ENCODE measurements at regions not wholly inside any gene's neighbourhood (a gene's known extent, or its start where the extent isn't known, plus 50 kb on each side); places are given as distances from the start of the nearest gene placed in this dataset.
"Not testable (repeated sequence)": the region's sequence is repeated elsewhere in the genome, so short reads cannot be mapped to it uniquely, and the experiment has no call there.

- no peak for TF ChIP-seq ETV6 (conservative IDR thresholded peaks at IDR 0.05 in 1 of 2, IDR thresholded peaks at IDR 0.05 in 1 of 2; ENCODE audit: borderline replicate concordance in 1 of 2, low read depth in 1 of 2)
Measured at GRCh38 chr10:23981520-23982309, 227.2 kb upstream of the KIAA1217 start (continued).

GRCh38 chr10:23984405-23984804 lies 224.5 kb upstream of the KIAA1217 start:
- H3K9ac ChIP-seq (ENCODE audit: control insufficient read depth, insufficient read depth, low read length); H3K4me1 ChIP-seq (ENCODE audit: control insufficient read depth, insufficient read depth, low read length); H3K4me3 ChIP-seq; H3K79me2 ChIP-seq (ENCODE audit: control insufficient read depth, insufficient read depth, low read length); H3K27ac ChIP-seq (ENCODE audit: control insufficient read depth, insufficient read depth); DNase-seq (ENCODE audit: low read depth, low spot score); FAIRE-seq; intact Hi-C loops (cut with micrococcal nuclease; ENCODE audit: unreplicated experiment); H3K36me3 ChIP-seq (ENCODE audit: control insufficient read depth in 2 of 2, insufficient read depth in 2 of 2, low read length in 1 of 2); H3K27me3 ChIP-seq (replicated peaks in 1 of 2; ENCODE audit: control insufficient read depth in 2 of 2, insufficient read depth in 2 of 2, low read length in 1 of 2); H4K20me1 ChIP-seq (ENCODE audit: control insufficient read depth, insufficient read depth); ATAC-seq; H2AFZ ChIP-seq (ENCODE audit: control insufficient read depth, low read depth, low read length); RAD21 ChIA-PET (ENCODE audit: unreplicated experiment); POLR2A ChIA-PET; H3K4me2 ChIP-seq (ENCODE audit: control insufficient read depth, insufficient read depth); H3K9me3 ChIP-seq (replicated peaks; ENCODE audit: control insufficient read depth, insufficient read depth, low read length); SMC1A ChIA-PET (ENCODE audit: uncharacterized antibody, unreplicated experiment); BruUV-seq (replicated peaks): not testable (repeated sequence)
- CTCF ChIA-PET: interaction anchor here (0.7 to 0.8 kb wide), 2 partner anchors 9 to 186 kb away, joined by 3 read pairs; no protein-coding TSS in a partner anchor
- WGBS (ENCODE audit: insufficient coverage, insufficient replicate concordance, low lambda C conversion rate, missing lambda C conversion rate): 0% methylated on average over 1 of the region's 1 CpG
- in situ Hi-C loops (cut with MboI): loop anchor here (5.0 kb wide), 1 partner anchor 378 kb away; no protein-coding TSS in a partner anchor

DNA sequence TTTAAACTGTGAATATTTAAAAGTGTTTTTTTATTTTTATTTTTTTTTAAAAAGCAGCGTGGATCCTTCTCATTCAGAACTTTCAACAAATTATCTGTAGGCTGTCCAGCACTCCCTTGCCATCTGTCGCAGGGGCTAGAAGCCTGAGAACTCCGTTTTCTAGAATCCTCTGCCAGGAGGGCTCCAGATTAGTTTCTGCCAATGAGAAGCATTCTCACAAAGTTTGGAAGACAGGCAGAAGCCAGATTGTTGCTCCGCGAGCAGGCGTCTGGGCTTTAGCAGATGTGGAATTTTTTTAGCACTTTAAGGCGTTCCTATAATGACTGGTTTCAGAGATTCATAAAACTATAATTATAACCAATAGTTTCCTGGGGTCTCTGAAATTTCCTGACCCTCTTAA lies 220.9 kb upstream of the KIAA1217 start:
- BruUV-seq (replicated peaks): no TSS peak
- H3K4me2 ChIP-seq (ENCODE audit: control insufficient read depth, insufficient read depth): no peak overlapping the region
- TF ChIP-seq, protein P1, sequence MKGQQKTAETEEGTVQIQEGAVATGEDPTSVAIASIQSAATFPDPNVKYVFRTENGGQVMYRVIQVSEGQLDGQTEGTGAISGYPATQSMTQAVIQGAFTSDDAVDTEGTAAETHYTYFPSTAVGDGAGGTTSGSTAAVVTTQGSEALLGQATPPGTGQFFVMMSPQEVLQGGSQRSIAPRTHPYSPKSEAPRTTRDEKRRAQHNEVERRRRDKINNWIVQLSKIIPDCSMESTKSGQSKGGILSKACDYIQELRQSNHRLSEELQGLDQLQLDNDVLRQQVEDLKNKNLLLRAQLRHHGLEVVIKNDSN (IDR thresholded peaks at IDR 0.05; ENCODE audit: borderline replicate concordance, extremely low read length, insufficient read depth, low read depth, low read length): no peak
- TF ChIP-seq KLF5 (IDR thresholded peaks at IDR 0.05; ENCODE audit: partially characterized antibody) (no peak), NFIC (IDR thresholded peaks at IDR 0.05; ENCODE audit: low read depth, low read length) (no peak), NR2C1 (IDR thresholded peaks at IDR 0.05) (no peak), SP1 (IDR thresholded peaks at IDR 0.05; ENCODE audit: low read depth, low read length) (no peak), CHD1 (IDR thresholded peaks at IDR 0.05; ENCODE audit: low read depth, low read length) (no peak), SUZ12 (IDR thresholded peaks at IDR 0.05; ENCODE audit: unreplicated experiment) (no peak), TCF3 (IDR thresholded peaks at IDR 0.05; ENCODE audit: borderline replicate concordance, insufficient read depth, low read depth, low read length) (no peak)
- TF ChIP-seq, protein P2, sequence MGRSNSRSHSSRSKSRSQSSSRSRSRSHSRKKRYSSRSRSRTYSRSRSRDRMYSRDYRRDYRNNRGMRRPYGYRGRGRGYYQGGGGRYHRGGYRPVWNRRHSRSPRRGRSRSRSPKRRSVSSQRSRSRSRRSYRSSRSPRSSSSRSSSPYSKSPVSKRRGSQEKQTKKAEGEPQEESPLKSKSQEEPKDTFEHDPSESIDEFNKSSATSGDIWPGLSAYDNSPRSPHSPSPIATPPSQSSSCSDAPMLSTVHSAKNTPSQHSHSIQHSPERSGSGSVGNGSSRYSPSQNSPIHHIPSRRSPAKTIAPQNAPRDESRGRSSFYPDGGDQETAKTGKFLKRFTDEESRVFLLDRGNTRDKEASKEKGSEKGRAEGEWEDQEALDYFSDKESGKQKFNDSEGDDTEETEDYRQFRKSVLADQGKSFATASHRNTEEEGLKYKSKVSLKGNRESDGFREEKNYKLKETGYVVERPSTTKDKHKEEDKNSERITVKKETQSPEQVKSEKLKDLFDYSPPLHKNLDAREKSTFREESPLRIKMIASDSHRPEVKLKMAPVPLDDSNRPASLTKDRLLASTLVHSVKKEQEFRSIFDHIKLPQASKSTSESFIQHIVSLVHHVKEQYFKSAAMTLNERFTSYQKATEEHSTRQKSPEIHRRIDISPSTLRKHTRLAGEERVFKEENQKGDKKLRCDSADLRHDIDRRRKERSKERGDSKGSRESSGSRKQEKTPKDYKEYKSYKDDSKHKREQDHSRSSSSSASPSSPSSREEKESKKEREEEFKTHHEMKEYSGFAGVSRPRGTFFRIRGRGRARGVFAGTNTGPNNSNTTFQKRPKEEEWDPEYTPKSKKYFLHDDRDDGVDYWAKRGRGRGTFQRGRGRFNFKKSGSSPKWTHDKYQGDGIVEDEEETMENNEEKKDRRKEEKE (IDR thresholded peaks at IDR 0.05): no peak
- H3K9ac ChIP-seq (ENCODE audit: control insufficient read depth, insufficient read depth, low read length): no peak overlapping the region
- RAD21 ChIA-PET (ENCODE audit: unreplicated experiment): no interaction called here
- in situ Hi-C loops (cut with MboI) (no loop called here), intact Hi-C loops (cut with micrococcal nuclease; ENCODE audit: unreplicated experiment) (no loop called here)
- no peaks in the 10 kb centered on the region for H3K36me3 ChIP-seq (ENCODE audit: control insufficient read depth in 2 of 2, insufficient read depth in 2 of 2, low read length in 1 of 2)
- ATAC-seq: no peak
- 55% methylated on average over 7 of the region's 7 CpGs for WGBS (ENCODE audit: insufficient coverage, insufficient replicate concordance, low lambda C conversion rate, missing lambda C conversion rate)
- H3K27ac ChIP-seq (ENCODE audit: control insufficient read depth, insufficient read depth): no peak overlapping the region
- H3K4me3 ChIP-seq: no peak overlapping the region
- DNase-seq (ENCODE audit: low read depth, low spot score): no peak
- no peak for FAIRE-seq
- no peaks in the 10 kb centered on the region for H3K4me1 ChIP-seq (ENCODE audit: control insufficient read depth, insufficient read depth, low read length)
- H4K20me1 ChIP-seq (ENCODE audit: control insufficient read depth, insufficient read depth): no peaks in the 10 kb centered on the region
- CTCF ChIA-PET: no interaction called here
- SMC1A ChIA-PET (ENCODE audit: uncharacterized antibody, unreplicated experiment): interaction anchor here (1.3 kb wide), 1 partner anchor 13 kb away, joined by 3 read pairs; no protein-coding TSS in a partner anchor
- H3K27me3 ChIP-seq (replicated peaks in 1 of 2; ENCODE audit: control insufficient read depth in 2 of 2, insufficient read depth in 2 of 2, low read length in 1 of 2): no peaks in the 10 kb centered on the region
- H3K9me3 ChIP-seq (replicated peaks; ENCODE audit: control insufficient read depth, insufficient read depth, low read length): no peaks in the 10 kb centered on the region
- POLR2A ChIA-PET: no interaction called here
- no peaks in the 10 kb centered on the region for H3K79me2 ChIP-seq (ENCODE audit: control insufficient read depth, insufficient read depth, low read length)
- H2AFZ ChIP-seq (ENCODE audit: control insufficient read depth, low read depth, low read length): no peak overlapping the region

Data from GM12878 (cell line).